Stimulated activated CD8-positive, alpha-beta memory T cell treated with anti-CD3 and anti-CD28 coated beads, Interleukin-4, amount 100 ng/mL, for 4 hours (primary cell): ENCODE measurements at regions not wholly inside any gene's neighbourhood (a gene's known extent, or its start where the extent isn't known, plus 50 kb on each side); places are given as distances from the start of the nearest gene placed in this dataset.
"Not testable (repeated sequence)": the region's sequence is repeated elsewhere in the genome, so short reads cannot be mapped to it uniquely, and the experiment has no call there.

Experiments
- DNase-seq, 2 donors: peaks; one replicate each; pipeline ENCODE4 v3.0.0-alpha.2; 2020; ENCODE audit warnings: low read depth in 2 of 2, low spot score in 1 of 2

DNA sequence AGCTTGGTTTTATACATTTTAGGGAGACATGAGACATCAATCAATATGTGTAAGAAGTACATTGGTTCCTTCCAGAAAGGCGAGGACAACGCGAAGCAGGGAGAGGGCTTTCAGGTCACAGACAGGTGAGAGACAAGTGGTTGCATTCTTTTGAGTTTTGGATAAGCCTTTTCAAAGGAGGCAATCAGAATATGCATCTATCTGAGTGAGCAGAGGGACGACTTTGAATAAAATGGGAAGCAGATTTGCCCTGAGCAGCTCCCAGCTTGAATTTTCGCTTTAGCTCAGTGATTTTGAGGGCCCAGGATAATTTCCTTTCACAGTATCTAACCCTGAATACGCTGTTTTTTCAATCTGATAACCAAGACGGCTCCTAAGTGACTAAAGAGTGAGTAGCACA is 82.5 kb upstream of the MYO3A start:
- no peak for DNase-seq

DNA sequence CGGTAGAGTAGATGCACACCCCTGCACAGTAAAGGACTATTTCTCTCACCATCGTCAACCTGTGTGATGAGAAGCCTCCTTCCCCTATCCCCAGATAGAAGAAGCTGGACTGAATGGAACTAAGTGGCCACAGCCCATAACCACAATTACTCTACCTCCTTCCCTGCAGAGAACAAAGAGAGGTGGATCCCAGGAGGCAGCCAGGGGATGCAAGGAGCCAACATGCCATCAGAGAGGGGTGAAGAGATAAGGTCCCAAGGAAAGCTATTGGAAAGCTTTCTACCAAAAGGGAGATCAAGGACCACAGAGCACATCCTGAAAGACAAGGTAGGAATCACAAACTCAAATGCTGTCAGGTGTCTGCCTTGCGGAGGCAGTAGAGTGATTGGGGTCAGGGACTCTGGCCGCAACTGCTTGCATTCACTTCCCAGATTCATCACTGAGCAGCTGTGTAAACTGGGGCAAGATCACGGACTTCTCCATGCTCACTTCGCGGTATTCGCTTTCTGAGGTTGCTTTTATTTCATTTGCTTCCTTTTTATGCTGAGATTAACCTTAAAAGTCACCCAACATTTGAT is 81.6 kb upstream of the MYO3A start:
- no peak for DNase-seq

DNA sequence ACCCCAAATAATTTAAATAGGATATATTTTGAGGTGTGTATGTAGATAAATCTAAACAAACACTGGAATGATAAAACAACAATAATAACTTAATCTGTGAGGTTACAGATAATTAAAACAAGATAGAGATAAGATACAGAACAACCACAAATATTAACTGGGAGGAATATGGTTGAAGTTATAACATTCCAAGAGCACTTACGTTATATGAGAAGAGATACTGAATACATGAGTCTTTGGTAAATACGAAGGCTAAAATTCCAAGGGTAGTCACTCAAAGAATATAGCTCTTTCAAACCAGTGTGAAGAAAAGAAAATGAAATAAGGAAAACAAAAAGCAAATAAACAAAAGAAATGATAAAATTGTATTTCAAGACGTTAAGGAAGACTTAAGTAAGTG is 76.0 kb upstream of the MYO3A start:
- no peak for DNase-seq

DNA sequence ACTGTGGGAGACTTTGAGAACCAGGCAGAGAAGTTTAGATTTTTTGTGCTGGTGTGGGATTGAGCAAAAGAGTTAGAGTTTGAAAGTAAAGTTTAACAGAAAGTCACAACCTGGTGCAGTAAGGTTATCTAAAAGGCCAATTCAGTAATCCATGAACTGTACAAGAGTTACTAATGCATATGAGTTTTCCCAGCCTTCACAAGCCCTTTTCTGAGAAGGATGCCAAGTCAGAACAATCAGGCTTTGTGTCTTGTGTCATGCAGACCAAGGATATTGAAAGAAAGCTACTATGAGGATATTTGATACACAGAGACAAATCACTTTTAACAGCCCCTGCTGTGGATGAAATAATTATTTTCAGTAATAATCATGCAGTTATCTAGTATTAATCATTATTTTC is 68.8 kb upstream of the MYO3A start:
- DNase-seq, result no peak

DNA sequence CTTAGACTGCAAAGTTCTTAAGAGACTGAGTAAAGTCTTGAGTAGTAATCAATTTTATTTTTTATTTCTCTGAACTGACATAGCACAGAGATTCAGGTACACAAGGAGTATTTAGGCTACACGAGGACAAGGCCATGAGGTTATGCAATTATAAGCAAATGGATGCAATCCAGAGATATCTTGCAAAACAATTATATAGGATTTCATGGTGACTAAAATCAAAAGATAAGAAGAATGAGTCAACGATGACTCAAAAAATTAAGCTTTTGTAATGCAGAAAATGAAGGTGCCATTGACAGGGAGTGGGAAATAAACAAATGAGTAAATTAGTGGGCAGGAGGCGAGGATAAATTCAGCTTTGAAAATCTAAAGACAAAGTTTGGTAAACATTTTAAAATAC is 66.7 kb upstream of the MYO3A start:
- no peak for DNase-seq

DNA sequence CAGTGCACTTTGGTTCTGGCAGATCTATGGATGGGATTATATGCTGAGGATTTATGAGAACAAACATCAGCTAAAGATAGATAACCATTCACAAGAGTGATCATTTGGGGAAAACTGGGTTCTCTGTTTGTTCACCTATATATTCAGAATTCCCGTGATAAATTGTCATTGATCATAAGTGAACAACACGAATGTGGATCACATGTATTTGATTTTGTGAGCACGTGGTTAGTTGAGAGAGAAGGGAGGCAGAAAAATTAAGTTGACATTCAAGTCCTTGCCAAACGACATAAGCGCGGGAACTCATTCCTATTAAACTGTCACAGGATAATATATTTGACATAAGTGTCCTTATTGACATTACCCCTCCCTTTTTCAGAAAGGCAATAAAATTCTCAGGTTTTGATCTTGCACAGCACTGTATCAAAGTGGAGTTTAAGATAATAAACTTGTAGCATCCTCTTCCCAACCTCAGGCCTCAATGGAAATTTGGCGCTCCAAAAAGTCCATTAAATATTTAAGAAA is 64.9 kb upstream of the MYO3A start:
- no peak for DNase-seq

DNA sequence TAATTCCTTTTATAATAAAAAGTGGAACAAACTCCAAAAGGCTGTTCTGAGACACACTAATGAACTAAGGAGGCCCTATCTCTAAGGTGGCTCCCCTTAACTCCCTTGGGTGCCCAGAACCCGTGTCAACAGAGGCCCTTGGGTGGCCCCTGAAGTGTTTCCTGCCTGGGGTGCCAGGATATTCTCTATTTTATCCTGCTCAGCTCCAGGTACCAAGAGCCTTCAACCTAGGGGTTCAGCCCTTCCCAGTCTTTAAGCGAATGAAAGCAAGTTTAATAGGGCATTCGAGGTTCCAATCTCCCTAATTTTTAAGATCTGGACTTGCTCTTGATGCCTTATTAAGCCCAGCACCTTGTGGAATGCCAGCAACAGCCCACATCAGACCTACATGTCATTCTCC is 64.4 kb upstream of the MYO3A start:
- no peak for DNase-seq

DNA sequence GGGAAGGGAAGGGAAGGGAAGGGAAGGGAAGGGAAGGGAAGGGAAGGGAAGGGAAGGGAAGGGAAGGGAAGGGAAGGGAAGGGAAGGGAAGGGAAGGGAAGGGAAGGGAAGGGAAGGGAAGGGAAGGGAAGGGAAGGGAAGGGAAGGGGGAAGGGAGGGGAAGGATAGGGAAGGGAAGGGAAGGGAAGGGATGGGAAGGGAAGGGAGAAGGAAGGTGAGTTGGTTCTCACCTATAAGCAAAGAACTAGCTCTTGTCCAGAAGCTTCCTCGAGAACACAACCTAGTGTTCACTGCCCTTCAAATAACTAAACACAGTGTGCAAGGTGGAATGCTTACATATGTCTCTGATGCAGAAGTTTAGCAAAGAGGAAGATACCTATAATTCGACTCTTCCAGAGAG is 59.6 kb upstream of the MYO3A start:
- not testable (repeated sequence) for DNase-seq

DNA sequence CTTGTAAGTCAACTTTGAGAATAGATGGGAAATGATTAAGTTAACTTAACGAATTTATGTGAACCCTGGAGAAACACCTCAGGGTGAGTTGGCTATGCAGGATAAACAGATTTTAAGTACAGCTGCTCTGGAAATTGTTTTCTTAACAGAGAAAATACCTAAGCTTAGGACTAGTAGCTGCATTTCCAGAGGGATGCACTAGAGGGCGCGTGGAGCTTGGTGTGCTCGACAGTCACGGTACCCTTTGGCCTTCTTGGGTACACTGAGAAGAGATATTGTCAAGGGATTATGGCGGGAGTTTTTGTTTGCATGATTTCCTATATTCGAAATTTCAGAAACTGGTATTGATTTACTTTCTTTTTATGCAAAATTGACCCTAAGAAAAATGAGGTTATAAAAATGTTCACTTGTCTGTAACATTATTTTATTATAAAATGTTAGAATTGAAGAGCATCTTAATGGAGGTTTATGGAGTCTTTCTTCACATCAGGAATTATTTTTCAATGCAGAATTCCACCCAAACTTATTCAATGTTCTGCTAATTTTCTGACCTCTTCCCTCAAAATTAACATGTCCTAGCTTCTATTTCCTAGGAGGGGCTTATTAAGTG is 58.4 kb upstream of the MYO3A start:
- peak; percentile 0 to 33 for DNase-seq

DNA sequence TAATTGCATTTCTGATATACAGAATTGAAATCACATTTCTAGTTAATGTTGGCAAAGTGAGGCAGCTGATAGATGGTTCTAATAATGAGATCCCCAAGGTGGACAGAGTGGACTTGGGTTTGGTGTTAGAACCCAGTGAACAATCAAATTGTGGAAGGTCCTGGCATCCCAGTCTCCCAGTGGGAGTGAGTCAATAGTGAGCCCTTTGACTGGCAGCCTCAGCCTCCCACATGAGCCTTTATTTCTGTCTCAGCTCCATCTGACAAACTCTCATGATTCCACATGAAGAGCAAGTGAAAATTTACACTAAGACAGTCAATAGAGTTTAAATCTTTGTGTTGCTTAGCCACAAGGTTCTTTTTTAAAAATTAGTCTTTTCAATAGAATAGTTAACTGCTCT is 56.7 kb upstream of the MYO3A start:
- no peak for DNase-seq
